WTC11 (cell line): ENCODE measurements at regions not wholly inside any gene's neighbourhood (a gene's known extent, or its start where the extent isn't known, plus 50 kb on each side); places are given as distances from the start of the nearest gene placed in this dataset.

Experiments used
- ATAC-seq: fragments of 200-7000 bp; cut with Tn5 transposase; 2 replicates; pipeline ENCODE4 v1.10.0; 2021; ENCODE audit warnings: mild to moderate bottlenecking, moderate library complexity
- CTCF ChIA-PET: fragments of 300-600 bp; sonication (Branson Sonifier 250); formaldehyde crosslinking; loops from one replicate; lab custom pipeline; 2021; ENCODE audit warnings: antibody characterized with exemption; lab: Charles Lee
- POLR2A ChIA-PET: fragments of 350-600 bp; sonication (Branson Sonifier 250); formaldehyde crosslinking; loops from one replicate; lab custom pipeline; 2021; ENCODE audit warnings: antibody characterized with exemption; lab: Charles Lee
- DNase-seq: peaks from one replicate; pipeline ENCODE4 v3.0.0; 2021; ENCODE audit warnings: low spot score
- H3K27ac Mint-ChIP-seq: 2 replicates; pipeline ENCODE4 v1.8.0; 2021; ENCODE audit warnings: mixed read lengths
- H3K27me3 Mint-ChIP-seq: 2 replicates; pipeline ENCODE4 v1.8.0; 2021; ENCODE audit warnings: low read depth, mild to moderate bottlenecking, moderate library complexity, mixed read lengths
- H3K36me3 Mint-ChIP-seq: 2 replicates; pipeline ENCODE4 v1.8.0; 2021; ENCODE audit warnings: mixed read lengths
- H3K4me1 Mint-ChIP-seq: 2 replicates; pipeline ENCODE4 v1.8.0; 2022; ENCODE audit warnings: mixed read lengths
- H3K4me3 Mint-ChIP-seq: 2 replicates; pipeline ENCODE4 v1.8.0; 2021; ENCODE audit warnings: mild to moderate bottlenecking, moderate library complexity, mixed read lengths
- H3K9me3 Mint-ChIP-seq: 2 replicates; pipeline ENCODE4 v1.8.0; 2021; ENCODE audit warnings: mixed read lengths
- ATF1 ChIP-seq: sonication (generic); formaldehyde crosslinking; IDR thresholded peaks from 2 replicates; pipeline ENCODE4 v1.8.1; 2023; ENCODE audit warnings: mild to moderate bottlenecking, moderate library complexity, missing genetic modification reagents
- ATF3 ChIP-seq: sonication (generic); formaldehyde crosslinking; conservative IDR thresholded peaks from 2 replicates; pipeline ENCODE4 v1.8.1; 2022; ENCODE audit warnings: mild to moderate bottlenecking, missing genetic modification reagents
- E2F1 ChIP-seq: sonication (generic); formaldehyde crosslinking; IDR thresholded peaks from 2 replicates; pipeline ENCODE4 v1.8.0; 2022; ENCODE audit warnings: mild to moderate bottlenecking, missing genetic modification reagents
- EMX1 ChIP-seq: fragments of 250-450 bp; sonication (Bioruptor Pico); IDR thresholded peaks from 2 replicates; pipeline ENCODE4 v1.8.0; 2021; ENCODE audit warnings: mild to moderate bottlenecking
- ERG ChIP-seq: fragments of 250-450 bp; sonication (Bioruptor Pico); IDR thresholded peaks from 2 replicates; pipeline ENCODE4 v1.8.0; 2021; ENCODE audit warnings: mild to moderate bottlenecking
- ESRRA ChIP-seq: sonication (generic); formaldehyde crosslinking; IDR thresholded peaks from 2 replicates; pipeline ENCODE4 v1.8.1; 2022; ENCODE audit warnings: mild to moderate bottlenecking, missing genetic modification reagents, borderline replicate concordance
- ETV6 ChIP-seq: sonication (generic); formaldehyde crosslinking; IDR thresholded peaks from 2 replicates; pipeline ENCODE4 v1.8.1; 2022; ENCODE audit warnings: mild to moderate bottlenecking, missing genetic modification reagents
- FOXP4 ChIP-seq: sonication (generic); formaldehyde crosslinking; IDR thresholded peaks from 2 replicates; pipeline ENCODE4 v1.8.0; 2022; ENCODE audit warnings: mild to moderate bottlenecking, missing genetic modification reagents
- GABPB1 ChIP-seq: sonication (generic); formaldehyde crosslinking; IDR thresholded peaks from 2 replicates; pipeline ENCODE4 v1.8.1; 2023; ENCODE audit warnings: mild to moderate bottlenecking, missing genetic modification reagents
- GTF2I ChIP-seq: fragments of 250-450 bp; sonication (Bioruptor Pico); conservative IDR thresholded peaks from 2 replicates; pipeline ENCODE4 v1.4.0; 2021; ENCODE audit warnings: mild to moderate bottlenecking
- HMGA2 ChIP-seq: fragments of 250-450 bp; sonication (Bioruptor Pico); IDR thresholded peaks from 2 replicates; pipeline ENCODE4 v1.4.0; 2021; ENCODE audit warnings: mild to moderate bottlenecking, moderate library complexity
- IRF1 ChIP-seq: sonication (generic); formaldehyde crosslinking; IDR thresholded peaks from 2 replicates; pipeline ENCODE4 v1.8.0; 2023; ENCODE audit warnings: missing genetic modification reagents
- IRF2 ChIP-seq: sonication (generic); formaldehyde crosslinking; IDR thresholded peaks from 2 replicates; pipeline ENCODE4 v1.8.0; 2022; ENCODE audit warnings: low read depth, missing genetic modification reagents, borderline replicate concordance
- JAZF1 ChIP-seq: fragments of 250-450 bp; sonication (Bioruptor Pico); IDR thresholded peaks from 2 replicates; pipeline ENCODE4 v1.9.0; 2021; ENCODE audit warnings: moderate library complexity, mild to moderate bottlenecking, inconsistent platforms
- JUN ChIP-seq: sonication (generic); formaldehyde crosslinking; IDR thresholded peaks from 2 replicates; pipeline ENCODE4 v1.8.0; 2023; ENCODE audit warnings: mild to moderate bottlenecking, missing genetic modification reagents
- MLX ChIP-seq: sonication (generic); formaldehyde crosslinking; IDR thresholded peaks from 2 replicates; pipeline ENCODE4 v1.8.1; 2023; ENCODE audit warnings: mild to moderate bottlenecking, missing genetic modification reagents, moderate library complexity
- MXD4 ChIP-seq: fragments of 250-450 bp; sonication (Bioruptor Pico); IDR thresholded peaks from 2 replicates; pipeline ENCODE4 v1.8.0; 2021; ENCODE audit warnings: mild to moderate bottlenecking, moderate library complexity, borderline replicate concordance
- NFE2L1 ChIP-seq: sonication (generic); formaldehyde crosslinking; IDR thresholded peaks from 2 replicates; pipeline ENCODE4 v1.8.1; 2023; ENCODE audit warnings: missing genetic modification reagents
- PRRX2 ChIP-seq: fragments of 250-450 bp; sonication (Bioruptor Pico); IDR thresholded peaks from 2 replicates; pipeline ENCODE4 v1.8.0; 2021; ENCODE audit warnings: mild to moderate bottlenecking
- SMAD3 ChIP-seq: sonication (generic); formaldehyde crosslinking; IDR thresholded peaks from 2 replicates; pipeline ENCODE4 v1.8.0; 2022; ENCODE audit warnings: missing genetic modification reagents, mild to moderate bottlenecking, borderline replicate concordance
- TCF7 ChIP-seq: sonication (generic); formaldehyde crosslinking; IDR thresholded peaks from 2 replicates; pipeline ENCODE4 v1.8.0; 2022; ENCODE audit warnings: mild to moderate bottlenecking, low read depth, missing genetic modification reagents, moderate library complexity
- TP53 ChIP-seq: sonication (generic); formaldehyde crosslinking; IDR thresholded peaks from 2 replicates; pipeline ENCODE4 v1.8.1; 2023; ENCODE audit warnings: mild to moderate bottlenecking, missing genetic modification reagents
- ZBTB21 ChIP-seq: sonication (generic); formaldehyde crosslinking; IDR thresholded peaks from 2 replicates; pipeline ENCODE4 v1.8.1; 2023; ENCODE audit warnings: mild to moderate bottlenecking, missing genetic modification reagents, borderline replicate concordance
- ZMAT4 ChIP-seq: fragments of 250-450 bp; sonication (Bioruptor Pico); IDR thresholded peaks from 2 replicates; pipeline ENCODE4 v1.9.0; 2021; ENCODE audit warnings: mild to moderate bottlenecking
- ZNF232 ChIP-seq: sonication (generic); formaldehyde crosslinking; IDR thresholded peaks from 2 replicates; pipeline ENCODE4 v1.8.0; 2022; ENCODE audit warnings: mild to moderate bottlenecking, missing genetic modification reagents
- ZNF263 ChIP-seq: sonication (generic); formaldehyde crosslinking; IDR thresholded peaks from 2 replicates; pipeline ENCODE4 v1.8.1; 2022; ENCODE audit warnings: low read depth, mild to moderate bottlenecking, moderate library complexity, missing genetic modification reagents
- ZSCAN18 ChIP-seq: fragments of 250-450 bp; sonication (Bioruptor Pico); IDR thresholded peaks from 2 replicates; pipeline ENCODE4 v2.1.2; 2022; ENCODE audit warnings: mild to moderate bottlenecking, moderate library complexity

GRCh38 chr9:103537426-103537825 is 542.3 kb downstream of the CYLC2 start:
- H3K27ac Mint-ChIP-seq, result no peak overlapping the region
- no peak for TF ChIP-seq SMAD3 (CRISPR knock-in tag)
- TF ChIP-seq TCF7, result no peak
- TF ChIP-seq IRF1 (CRISPR knock-in tag), result no peak
- no peak for TF ChIP-seq ZBTB21
- no peak for TF ChIP-seq MXD4 (CRISPR knock-in tag)
- no peak for TF ChIP-seq JUN (CRISPR knock-in tag)
- no peak for TF ChIP-seq IRF2 (CRISPR knock-in tag)
- no peak for TF ChIP-seq TP53 (CRISPR knock-in tag)
- TF ChIP-seq ATF3 (CRISPR knock-in tag), result no peak
- no peak for TF ChIP-seq GTF2I (CRISPR knock-in tag)
- TF ChIP-seq NFE2L1 (CRISPR knock-in tag), result no peak
- TF ChIP-seq ZNF263 (CRISPR knock-in tag), result no peak
- TF ChIP-seq EMX1 (CRISPR knock-in tag), result no peak
- TF ChIP-seq JAZF1 (CRISPR knock-in tag), result no peak
- no peak for TF ChIP-seq ATF1 (CRISPR knock-in tag)
- no peak overlapping the region for H3K4me3 Mint-ChIP-seq
- POLR2A ChIA-PET, result no interaction called here
- no peak for ATAC-seq
- H3K36me3 Mint-ChIP-seq, result no peaks in the 10 kb centered on the region
- CTCF ChIA-PET, result no interaction called here
- no peak for DNase-seq
- no peaks in the 10 kb centered on the region; the same call in 1 of the 2 replicates for H3K27me3 Mint-ChIP-seq
- no peaks in the 10 kb centered on the region for H3K4me1 Mint-ChIP-seq
- peaks cover 12% of the 10 kb centered on the region for H3K9me3 Mint-ChIP-seq

GRCh38 chr9:103545260-103545659 is 548.8 kb upstream of the SMC2 start:
- no peak for TF ChIP-seq ERG (CRISPR knock-in tag)
- no peak for TF ChIP-seq NFE2L1 (CRISPR knock-in tag)
- TF ChIP-seq HMGA2 (CRISPR knock-in tag), result no peak
- TF ChIP-seq ZMAT4, result no peak
- no peak for TF ChIP-seq IRF2 (CRISPR knock-in tag)
- POLR2A ChIA-PET, result no interaction called here
- no peak for DNase-seq
- Mint-ChIP-seq H3K36me3 (no peaks in the 10 kb centered on the region), H3K9me3 (no peaks in the 10 kb centered on the region), H3K27ac (no peak overlapping the region), H3K4me3 (no peak overlapping the region), H3K27me3 (no peaks in the 10 kb centered on the region), H3K4me1 (peaks cover 7% of the 10 kb centered on the region)
- CTCF ChIA-PET, result no interaction called here
- no peak for ATAC-seq

GRCh38 chr9:103552712-103553111 is 541.4 kb upstream of the SMC2 start:
- ChIA-PET POLR2A (no interaction called here), CTCF (no interaction called here)
- no peaks in the 10 kb centered on the region for H3K27me3 Mint-ChIP-seq
- H3K4me3 Mint-ChIP-seq, result no peak overlapping the region
- ATAC-seq (no peak), DNase-seq (no peak)
- peaks cover 20% of the 10 kb centered on the region for H3K9me3 Mint-ChIP-seq
- no peaks in the 10 kb centered on the region for H3K36me3 Mint-ChIP-seq
- H3K27ac Mint-ChIP-seq, result no peak overlapping the region
- no peaks in the 10 kb centered on the region for H3K4me1 Mint-ChIP-seq
- no peak for TF ChIP-seq FOXP4 (CRISPR knock-in tag)
- TF ChIP-seq GABPB1 (CRISPR knock-in tag), result no peak
- TF ChIP-seq ZNF232 (CRISPR knock-in tag), result no peak
- no peak for TF ChIP-seq E2F1
- no peak for TF ChIP-seq ESRRA (CRISPR knock-in tag)
- no peak for TF ChIP-seq PRRX2 (CRISPR knock-in tag)
- no peak for TF ChIP-seq TCF7
- no peak for TF ChIP-seq ZSCAN18 (CRISPR knock-in tag)
- TF ChIP-seq MLX (CRISPR knock-in tag), result no peak
- TF ChIP-seq ETV6 (CRISPR knock-in tag), result no peak
